Muscle of back (tissue), 3 donors: ENCODE measurements at regions not wholly inside any gene's neighbourhood (a gene's known extent, or its start where the extent isn't known, plus 50 kb on each side); places are given as distances from the start of the nearest gene placed in this dataset.
"Not testable (repeated sequence)": the region's sequence is repeated elsewhere in the genome, so short reads cannot be mapped to it uniquely, and the experiment has no call there.

Source experiments
- DNase-seq, 3 donors: peaks; one replicate each; pipeline versions ENCODE4 v3.0.0 to v3.0.0-alpha.2; 2013

- no peak for DNase-seq
Observed at GRCh38 chr11:34001557-34002064, 49.9 kb upstream of the CAPRIN1 start.

- DNase-seq, result no peak
Observed at GRCh38 chr11:33999393-33999792, 52.1 kb upstream of the CAPRIN1 start.

DNA sequence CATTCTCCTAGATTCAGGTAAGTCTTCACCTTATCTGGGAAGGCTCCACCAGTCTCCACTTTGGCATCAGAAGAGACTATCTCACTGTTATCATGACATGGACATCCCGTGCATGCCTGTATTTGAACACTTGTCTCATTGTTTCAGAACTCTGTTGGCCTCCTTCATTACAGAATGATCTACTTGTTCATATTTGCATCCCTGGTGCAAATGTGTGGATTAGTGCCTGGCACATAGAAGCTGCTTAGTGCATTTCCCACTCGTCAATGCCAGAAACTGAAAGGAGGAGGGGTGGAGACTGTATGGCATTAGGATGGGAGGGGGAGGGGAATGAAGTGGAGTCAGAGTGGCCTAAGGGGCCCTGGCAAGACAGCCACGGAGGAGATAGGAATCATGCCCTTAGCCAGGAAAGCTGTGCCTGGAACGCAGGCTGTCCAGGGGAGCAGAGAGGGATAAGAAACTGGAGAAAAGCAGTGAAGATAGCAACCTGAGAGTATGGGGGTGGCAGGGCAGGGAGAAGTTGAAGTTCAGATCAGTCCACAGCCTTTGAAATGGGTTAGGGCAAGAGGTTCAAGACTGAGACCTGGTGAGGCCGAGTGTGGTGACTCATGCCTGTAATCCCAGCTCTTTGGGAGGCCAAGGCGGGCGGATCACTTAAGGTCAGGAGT, 53.8 kb upstream of the CAPRIN1 start:
- no peak for DNase-seq

DNA sequence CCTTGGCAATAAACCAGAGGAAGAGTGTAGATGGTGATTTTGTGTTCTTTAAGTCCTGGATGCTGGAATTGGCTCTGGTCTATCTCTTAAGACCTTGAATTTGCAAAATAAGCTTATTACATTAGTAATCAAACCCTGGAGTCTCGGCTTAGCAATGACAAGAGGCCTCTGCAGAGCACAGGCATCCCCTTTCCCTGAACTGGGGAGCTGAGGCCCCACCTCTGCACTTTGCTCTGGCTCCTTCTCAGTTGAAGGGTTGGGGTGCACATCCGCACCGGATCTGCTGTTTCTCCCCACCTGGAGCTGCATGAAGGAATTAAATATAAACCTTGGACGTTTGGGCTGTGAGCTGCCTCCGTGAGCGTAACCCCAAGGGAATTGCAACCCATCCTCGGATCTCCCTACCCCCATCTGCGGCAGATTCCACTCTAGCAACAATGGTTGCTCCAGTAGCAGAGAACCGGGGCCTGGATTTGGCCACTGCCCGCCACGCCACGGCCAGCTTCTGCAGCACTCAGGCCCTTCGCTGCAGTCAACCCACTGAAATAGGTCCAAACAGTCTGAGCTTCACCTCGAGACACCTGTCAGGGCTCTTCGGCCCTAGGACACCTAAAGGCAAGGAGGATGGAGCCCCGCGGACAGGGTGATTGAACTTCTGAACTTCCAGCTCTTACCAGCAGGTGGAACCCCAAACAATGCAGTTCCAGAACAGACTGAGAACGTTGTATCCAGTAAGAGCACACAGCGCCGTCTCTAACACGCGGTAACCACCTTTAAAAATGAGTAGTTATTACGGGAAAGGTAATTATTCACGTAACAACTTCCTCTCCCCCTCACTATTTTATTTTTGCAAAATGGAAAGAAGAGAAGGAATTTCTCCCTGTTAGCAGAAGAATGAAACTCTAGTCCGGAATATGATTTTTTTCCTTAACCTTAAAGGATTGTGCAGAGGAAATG, 54.8 kb upstream of the CAPRIN1 start:
- peak; percentile 56 to 79 (median 69) for DNase-seq

- no peak for DNase-seq
Observed at GRCh38 chr11:33994937-33995336, 56.6 kb upstream of the CAPRIN1 start.

GRCh38 chr11:33991136-33991535, 60.4 kb upstream of the CAPRIN1 start:
- not testable (repeated sequence) for DNase-seq

DNA sequence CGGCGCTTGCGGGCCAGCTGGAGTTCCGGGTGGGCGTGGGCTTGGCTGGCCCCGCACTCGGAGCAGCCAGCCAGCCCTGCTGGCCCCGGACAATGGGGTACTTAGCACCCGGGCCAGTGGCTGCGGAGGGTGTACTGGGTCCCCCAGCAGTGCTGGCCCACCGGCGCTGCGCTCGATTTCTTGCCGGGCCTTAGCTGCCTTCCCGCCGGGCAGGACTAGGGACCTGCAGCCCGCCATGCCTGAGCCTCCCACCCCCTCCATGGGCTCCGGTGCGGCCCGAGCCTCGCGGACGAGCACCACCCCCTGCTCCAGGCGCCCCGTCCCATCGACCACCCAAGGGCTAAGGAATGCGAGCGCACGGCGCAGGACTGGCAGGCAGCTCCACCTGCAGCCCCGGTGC, 61.4 kb upstream of the CAPRIN1 start:
- not testable (repeated sequence) for DNase-seq

- no peak for DNase-seq
Observed at GRCh38 chr11:33989461-33989860, 62.1 kb upstream of the CAPRIN1 start.

DNA sequence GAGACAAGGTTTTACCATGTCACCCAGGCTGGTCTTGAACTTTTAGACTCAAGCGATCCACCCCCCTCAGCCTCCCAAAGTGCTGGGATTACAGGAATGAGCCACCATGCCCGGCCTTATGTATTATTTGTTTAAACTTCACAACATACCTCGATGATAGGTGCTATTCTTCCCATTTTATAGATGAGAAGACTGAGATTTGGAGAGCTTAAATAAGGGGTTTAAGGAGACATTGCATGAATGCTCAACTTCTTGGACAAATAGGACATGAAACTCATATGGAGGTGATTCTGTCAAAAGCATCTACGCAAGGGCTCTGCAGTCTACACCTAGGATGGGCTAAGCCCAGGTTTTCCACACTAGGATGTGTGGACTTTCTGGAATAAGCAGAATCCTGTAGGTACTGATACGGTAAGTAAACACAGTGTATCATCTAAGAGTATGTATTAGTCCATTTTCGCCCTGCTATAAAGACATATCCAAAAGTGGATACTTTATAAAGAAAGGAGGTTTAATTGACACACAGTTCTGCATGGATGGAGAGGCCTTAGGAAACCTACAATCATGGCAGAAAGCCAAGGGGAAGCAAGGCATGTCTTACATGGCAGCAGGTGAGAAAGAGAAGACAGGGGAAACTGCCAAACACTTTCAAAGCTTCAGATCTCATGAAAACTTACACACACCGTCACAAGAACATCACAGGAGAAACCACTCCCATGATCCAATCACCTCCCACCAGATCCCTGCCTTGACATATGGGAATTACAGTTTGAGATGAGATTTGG, 62.8 kb upstream of the CAPRIN1 start:
- no peak for DNase-seq

DNA sequence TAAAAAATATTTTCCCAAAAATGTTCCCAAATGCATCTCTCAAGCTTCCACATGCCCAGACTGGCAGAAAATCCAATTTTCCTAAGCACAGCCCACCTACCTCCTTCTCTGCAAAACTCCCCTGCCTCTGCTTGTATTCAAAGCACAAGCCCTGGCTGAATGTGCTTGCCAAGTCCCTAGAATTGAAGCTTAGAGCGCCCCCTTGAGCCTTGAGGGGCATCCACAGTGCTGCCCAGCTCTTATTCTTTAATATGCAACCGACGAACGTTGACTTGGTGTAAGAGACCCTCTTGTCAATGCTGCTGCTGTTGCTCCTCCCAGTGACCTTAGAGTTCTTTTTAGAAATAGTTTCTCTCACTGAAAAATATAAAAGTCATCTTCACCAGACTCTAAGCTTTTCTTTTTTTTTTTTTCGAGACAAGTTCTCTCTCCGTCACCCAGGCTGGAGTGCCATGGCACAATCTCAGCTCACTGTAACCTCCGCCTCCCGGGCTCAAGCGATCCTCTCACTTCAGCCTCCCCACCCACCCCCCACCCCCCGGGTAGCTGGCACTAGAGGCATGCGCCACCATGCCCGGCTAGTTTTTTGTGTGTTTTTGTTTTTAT, 63.5 kb upstream of the CAPRIN1 start:
- DNase-seq, result peak; percentile 66 to 75 (median 70)

- no peak for DNase-seq
Observed at GRCh38 chr11:33987545-33987944, 64.0 kb upstream of the CAPRIN1 start.

GRCh38 chr11:33986597-33987501, 64.7 kb upstream of the CAPRIN1 start:
- not testable (repeated sequence) for DNase-seq

GRCh38 chr11:33984682-33985389, 66.7 kb upstream of the CAPRIN1 start:
- DNase-seq, result no peak

- DNase-seq, result no peak
Observed at GRCh38 chr11:33982661-33983060, 68.9 kb upstream of the CAPRIN1 start.

DNA sequence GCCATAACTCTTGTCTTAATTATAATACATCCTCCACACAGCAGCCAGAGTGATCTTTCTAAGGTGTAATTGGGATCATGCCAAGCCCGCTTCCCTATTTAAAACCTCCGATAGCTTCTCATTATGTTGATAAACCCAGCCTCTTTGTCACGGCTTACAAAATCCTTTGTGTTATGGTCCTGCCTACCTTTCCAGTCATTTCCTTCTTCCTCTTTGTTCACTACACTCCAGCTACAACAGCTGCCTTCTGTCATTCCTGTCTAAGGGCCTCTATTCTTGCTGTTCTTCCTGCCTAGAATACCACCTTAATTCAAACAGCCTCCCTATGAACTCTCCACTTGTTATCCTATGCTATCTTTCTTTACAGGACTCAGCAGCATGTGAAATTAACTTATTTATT, 70.6 kb upstream of the CAPRIN1 start:
- DNase-seq, result no peak

GRCh38 chr11:33978376-33978775, 73.2 kb upstream of the CAPRIN1 start:
- DNase-seq, result no peak

DNA sequence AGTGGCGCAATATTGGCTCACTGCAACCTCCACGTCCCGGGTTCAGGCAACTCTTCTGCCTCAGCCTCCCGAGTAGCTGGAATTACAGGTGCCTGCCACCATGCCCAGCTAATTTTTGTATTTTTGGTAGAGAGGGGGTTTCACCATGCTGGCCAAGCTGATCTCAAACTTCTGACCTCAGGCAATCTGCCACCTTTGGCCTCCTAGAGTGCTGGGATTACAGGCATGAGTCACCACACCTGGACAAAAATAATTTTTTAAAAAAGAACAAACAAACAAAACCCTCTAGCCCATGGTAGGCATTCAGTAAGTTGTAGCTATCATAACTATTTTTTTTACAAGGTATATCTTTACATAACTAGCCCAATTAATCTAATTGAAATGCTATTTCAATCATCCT, 73.9 kb upstream of the CAPRIN1 start:
- DNase-seq, result no peak

- DNase-seq, result no peak
Observed at GRCh38 chr11:33976495-33977199, 74.9 kb upstream of the CAPRIN1 start.

GRCh38 chr11:33974804-33975203, 76.7 kb upstream of the CAPRIN1 start:
- no peak for DNase-seq
